ENCODE measurements at regions not wholly inside any gene's neighbourhood (a gene's known extent, or its start where the extent isn't known, plus 50 kb on each side); places are given as distances from the start of the nearest gene placed in this dataset.
"Not testable (repeated sequence)": the region's sequence is repeated elsewhere in the genome, so short reads cannot be mapped to it uniquely, and the experiment has no call there.

DNA sequence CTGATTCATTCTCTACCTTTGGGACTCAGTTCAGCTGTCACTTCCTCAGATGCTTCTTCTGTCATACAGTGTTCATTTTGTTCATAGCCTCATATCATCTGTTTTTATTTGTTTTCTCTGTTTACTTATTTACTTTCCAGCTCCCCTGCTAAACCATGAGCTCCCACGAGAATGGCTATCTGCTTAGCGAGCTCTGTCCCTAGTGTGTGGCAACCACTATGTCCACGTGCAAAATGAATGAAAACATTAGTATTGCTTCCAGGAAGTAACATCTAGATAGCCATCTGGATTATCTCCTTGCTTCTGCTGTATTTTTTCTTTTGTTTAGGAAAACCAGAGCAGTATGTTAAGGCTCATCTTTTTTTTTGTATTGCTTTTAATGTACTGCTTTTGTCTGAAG, 417.0 kb upstream of the SLC35B3 start:
- H3K4me3 ChIP-seq (ENCODE audit: low read depth, low read length), result no peak overlapping the region
- no peak overlapping the region for H2BK120ac ChIP-seq (ENCODE audit: insufficient read depth, low read length, poor library complexity)
- no peaks in the 10 kb centered on the region for H3K27me3 ChIP-seq (ENCODE audit: insufficient read depth, low read length)
- H2AFZ ChIP-seq (ENCODE audit: insufficient read depth, low read length, poor library complexity), result no peak overlapping the region
- no peak for DNase-seq
- no peaks in the 10 kb centered on the region for H3K36me3 ChIP-seq (ENCODE audit: control insufficient read depth in 1 of 2, insufficient read depth in 2 of 2, low read length in 2 of 2)
- WGBS (ENCODE audit: extremely low coverage, insufficient coverage, insufficient read length), result no CpG with 5 or more reads among the region's 3 CpGs
- no peak overlapping the region for H2BK12ac ChIP-seq (ENCODE audit: low read length)
- H4K12ac ChIP-seq (ENCODE audit: low read depth, low read length), result no peak overlapping the region
- no peak overlapping the region for H3K4ac ChIP-seq (ENCODE audit: low read depth, low read length)
- H3K79me1 ChIP-seq (ENCODE audit: low read length), result no peaks in the 10 kb centered on the region
- no peak overlapping the region for H3K14ac ChIP-seq (ENCODE audit: low read length)
- H4K91ac ChIP-seq (ENCODE audit: low read depth, low read length), result no peak overlapping the region
- H3K23ac ChIP-seq (ENCODE audit: low read length), result no peak overlapping the region
- no peaks in the 10 kb centered on the region for H3K9me3 ChIP-seq (ENCODE audit: insufficient read depth, low read depth, low read length)
- no peak overlapping the region for H3K9ac ChIP-seq (ENCODE audit: low read length)
- no peak overlapping the region for H3K4me2 ChIP-seq (ENCODE audit: low read length)
- H3K4me1 ChIP-seq (ENCODE audit: control insufficient read depth in 1 of 2, insufficient read depth in 2 of 2, low read length in 2 of 2), result no peaks in the 10 kb centered on the region
- no peak overlapping the region for H2BK5ac ChIP-seq (ENCODE audit: low read depth, low read length, poor library complexity)
- no peak overlapping the region for H4K8ac ChIP-seq (ENCODE audit: low read depth, low read length)
- H3K79me2 ChIP-seq (ENCODE audit: control insufficient read depth, insufficient read depth, low read length, poor library complexity), result no peaks in the 10 kb centered on the region
- no peak overlapping the region for H2AK5ac ChIP-seq (ENCODE audit: low read length)
- no peak overlapping the region for H3K27ac ChIP-seq (ENCODE audit: low read depth, low read length)
- no peak overlapping the region for H3K18ac ChIP-seq (ENCODE audit: low read length)

DNA sequence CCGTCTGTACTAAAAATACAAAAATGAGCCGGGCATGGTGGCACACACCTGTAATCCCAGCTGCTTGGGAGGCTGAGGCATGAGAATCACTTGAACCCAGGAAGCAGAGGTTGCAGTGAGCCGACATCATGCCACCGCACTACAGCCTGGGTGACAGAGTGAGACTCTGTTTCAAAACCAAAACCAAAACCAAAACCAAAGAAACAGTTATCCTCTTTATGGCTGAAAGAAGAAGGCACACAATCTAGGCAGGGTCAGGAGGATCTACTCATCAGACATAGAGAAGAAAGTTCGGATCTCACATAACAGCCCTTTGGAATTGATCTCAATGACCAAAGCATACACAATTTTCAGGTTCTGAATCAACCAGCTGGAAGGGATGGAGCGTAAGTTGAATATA, 411.3 kb upstream of the SLC35B3 start:
- not testable (repeated sequence) for H3K79me1 ChIP-seq (ENCODE audit: low read length); H4K91ac ChIP-seq (ENCODE audit: low read depth, low read length); H2BK12ac ChIP-seq (ENCODE audit: low read length); H3K18ac ChIP-seq (ENCODE audit: low read length); H2BK5ac ChIP-seq (ENCODE audit: low read depth, low read length, poor library complexity); H3K14ac ChIP-seq (ENCODE audit: low read length); H2AFZ ChIP-seq (ENCODE audit: insufficient read depth, low read length, poor library complexity); H3K4me3 ChIP-seq (ENCODE audit: low read depth, low read length); H4K8ac ChIP-seq (ENCODE audit: low read depth, low read length); DNase-seq; H4K12ac ChIP-seq (ENCODE audit: low read depth, low read length); H3K4me2 ChIP-seq (ENCODE audit: low read length); H3K36me3 ChIP-seq (ENCODE audit: control insufficient read depth in 1 of 2, insufficient read depth in 2 of 2, low read length in 2 of 2); H3K27me3 ChIP-seq (ENCODE audit: insufficient read depth, low read length); H3K79me2 ChIP-seq (ENCODE audit: control insufficient read depth, insufficient read depth, low read length, poor library complexity); H3K23ac ChIP-seq (ENCODE audit: low read length); H3K4ac ChIP-seq (ENCODE audit: low read depth, low read length); H3K9ac ChIP-seq (ENCODE audit: low read length); H3K27ac ChIP-seq (ENCODE audit: low read depth, low read length); H3K9me3 ChIP-seq (ENCODE audit: insufficient read depth, low read depth, low read length); H2AK5ac ChIP-seq (ENCODE audit: low read length); H2BK120ac ChIP-seq (ENCODE audit: insufficient read depth, low read length, poor library complexity); H3K4me1 ChIP-seq (ENCODE audit: control insufficient read depth in 1 of 2, insufficient read depth in 2 of 2, low read length in 2 of 2)
- no CpG with 5 or more reads among the region's 6 CpGs for WGBS (ENCODE audit: extremely low coverage, insufficient coverage, insufficient read length)

GRCh38 chr6:8845690-8846089, 410.3 kb upstream of the SLC35B3 start:
- no peak overlapping the region for H2AFZ ChIP-seq (ENCODE audit: insufficient read depth, low read length, poor library complexity)
- H4K8ac ChIP-seq (ENCODE audit: low read depth, low read length), result no peak overlapping the region
- DNase-seq, result no peak
- no peak overlapping the region for H2AK5ac ChIP-seq (ENCODE audit: low read length)
- H3K23ac ChIP-seq (ENCODE audit: low read length), result no peak overlapping the region
- no peak overlapping the region for H2BK120ac ChIP-seq (ENCODE audit: insufficient read depth, low read length, poor library complexity)
- H4K91ac ChIP-seq (ENCODE audit: low read depth, low read length), result no peak overlapping the region
- no peak overlapping the region for H4K12ac ChIP-seq (ENCODE audit: low read depth, low read length)
- no peak overlapping the region for H3K4me3 ChIP-seq (ENCODE audit: low read depth, low read length)
- no CpG with 5 or more reads among the region's 5 CpGs for WGBS (ENCODE audit: extremely low coverage, insufficient coverage, insufficient read length)
- H3K79me2 ChIP-seq (ENCODE audit: control insufficient read depth, insufficient read depth, low read length, poor library complexity), result no peaks in the 10 kb centered on the region
- no peaks in the 10 kb centered on the region for H3K79me1 ChIP-seq (ENCODE audit: low read length)
- no peak overlapping the region for H2BK5ac ChIP-seq (ENCODE audit: low read depth, low read length, poor library complexity)
- H3K14ac ChIP-seq (ENCODE audit: low read length), result no peak overlapping the region
- H3K9me3 ChIP-seq (ENCODE audit: insufficient read depth, low read depth, low read length), result no peaks in the 10 kb centered on the region
- no peak overlapping the region for H3K4ac ChIP-seq (ENCODE audit: low read depth, low read length)
- H3K18ac ChIP-seq (ENCODE audit: low read length), result no peak overlapping the region
- H3K27ac ChIP-seq (ENCODE audit: low read depth, low read length), result no peak overlapping the region
- H3K36me3 ChIP-seq (ENCODE audit: control insufficient read depth in 1 of 2, insufficient read depth in 2 of 2, low read length in 2 of 2), result no peaks in the 10 kb centered on the region
- H3K4me2 ChIP-seq (ENCODE audit: low read length), result no peak overlapping the region
- no peaks in the 10 kb centered on the region for H3K4me1 ChIP-seq (ENCODE audit: control insufficient read depth in 1 of 2, insufficient read depth in 2 of 2, low read length in 2 of 2)
- H3K9ac ChIP-seq (ENCODE audit: low read length), result no peak overlapping the region
- H3K27me3 ChIP-seq (ENCODE audit: insufficient read depth, low read length), result no peaks in the 10 kb centered on the region
- no peak overlapping the region for H2BK12ac ChIP-seq (ENCODE audit: low read length)

DNA sequence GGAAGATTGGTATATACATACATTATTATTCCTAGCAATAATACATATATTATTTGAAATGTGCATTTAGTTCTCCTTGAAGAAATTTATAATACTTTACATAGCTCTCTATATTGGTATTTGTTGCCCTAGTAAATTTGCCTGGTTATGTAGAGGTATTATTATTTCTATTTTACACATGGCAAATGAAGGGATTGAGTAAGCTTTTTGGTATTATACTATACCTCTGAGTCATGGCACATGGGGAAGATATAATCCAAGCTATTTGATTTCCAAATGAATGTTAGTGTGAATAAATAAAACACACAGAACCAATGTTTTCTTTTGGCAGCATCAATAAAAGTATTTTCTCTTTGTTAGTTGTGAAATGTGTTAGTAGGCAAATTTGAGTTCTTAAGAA, 409.6 kb upstream of the SLC35B3 start:
- H3K36me3 ChIP-seq (ENCODE audit: control insufficient read depth in 1 of 2, insufficient read depth in 2 of 2, low read length in 2 of 2), result no peaks in the 10 kb centered on the region
- no peaks in the 10 kb centered on the region for H3K79me1 ChIP-seq (ENCODE audit: low read length)
- H3K4ac ChIP-seq (ENCODE audit: low read depth, low read length), result no peak overlapping the region
- H3K14ac ChIP-seq (ENCODE audit: low read length), result no peak overlapping the region
- no peaks in the 10 kb centered on the region for H3K79me2 ChIP-seq (ENCODE audit: control insufficient read depth, insufficient read depth, low read length, poor library complexity)
- H3K4me2 ChIP-seq (ENCODE audit: low read length), result no peak overlapping the region
- H2AK5ac ChIP-seq (ENCODE audit: low read length), result no peak overlapping the region
- no peak overlapping the region for H3K9ac ChIP-seq (ENCODE audit: low read length)
- no peak overlapping the region for H4K8ac ChIP-seq (ENCODE audit: low read depth, low read length)
- no peak overlapping the region for H3K27ac ChIP-seq (ENCODE audit: low read depth, low read length)
- no peak overlapping the region for H2BK12ac ChIP-seq (ENCODE audit: low read length)
- H3K27me3 ChIP-seq (ENCODE audit: insufficient read depth, low read length), result no peaks in the 10 kb centered on the region
- no peak overlapping the region for H4K12ac ChIP-seq (ENCODE audit: low read depth, low read length)
- no peak overlapping the region for H3K23ac ChIP-seq (ENCODE audit: low read length)
- no peak overlapping the region for H3K18ac ChIP-seq (ENCODE audit: low read length)
- H2BK5ac ChIP-seq (ENCODE audit: low read depth, low read length, poor library complexity), result no peak overlapping the region
- H3K9me3 ChIP-seq (ENCODE audit: insufficient read depth, low read depth, low read length), result no peaks in the 10 kb centered on the region
- H3K4me1 ChIP-seq (ENCODE audit: control insufficient read depth in 1 of 2, insufficient read depth in 2 of 2, low read length in 2 of 2), result no peaks in the 10 kb centered on the region
- no peak overlapping the region for H2BK120ac ChIP-seq (ENCODE audit: insufficient read depth, low read length, poor library complexity)
- H2AFZ ChIP-seq (ENCODE audit: insufficient read depth, low read length, poor library complexity), result no peak overlapping the region
- DNase-seq, result no peak
- no peak overlapping the region for H4K91ac ChIP-seq (ENCODE audit: low read depth, low read length)
- H3K4me3 ChIP-seq (ENCODE audit: low read depth, low read length), result no peak overlapping the region

DNA sequence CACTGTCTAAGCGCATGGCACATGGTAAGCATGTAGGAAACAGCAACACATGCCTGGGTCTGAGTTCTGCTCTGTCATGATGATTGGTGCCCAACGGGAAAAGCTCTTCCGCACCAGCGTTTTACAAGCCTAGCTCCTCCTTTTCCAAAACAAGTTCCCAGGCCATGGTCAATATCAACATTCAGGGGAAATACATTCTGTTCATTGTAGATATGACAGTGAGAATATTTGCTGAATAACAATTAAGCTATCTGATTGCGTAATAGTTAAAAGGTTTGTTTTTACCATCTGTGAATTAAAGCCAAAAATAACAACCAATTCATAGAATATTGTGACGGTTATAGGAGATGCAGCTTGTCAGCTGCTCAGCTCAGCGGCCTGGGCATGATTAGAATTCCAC, 404.3 kb upstream of the SLC35B3 start:
- Histone ChIP-seq H3K79me1 (ENCODE audit: low read length) (no peaks in the 10 kb centered on the region), H3K4me1 (ENCODE audit: control insufficient read depth in 1 of 2, insufficient read depth in 2 of 2, low read length in 2 of 2) (no peaks in the 10 kb centered on the region), H4K91ac (ENCODE audit: low read depth, low read length) (no peak overlapping the region), H2AFZ (ENCODE audit: insufficient read depth, low read length, poor library complexity) (no peak overlapping the region), H3K14ac (ENCODE audit: low read length) (no peak overlapping the region), H4K12ac (ENCODE audit: low read depth, low read length) (no peak overlapping the region), H3K9me3 (ENCODE audit: insufficient read depth, low read depth, low read length) (no peaks in the 10 kb centered on the region), H2BK120ac (ENCODE audit: insufficient read depth, low read length, poor library complexity) (no peak overlapping the region), H2AK5ac (ENCODE audit: low read length) (no peak overlapping the region), H2BK5ac (ENCODE audit: low read depth, low read length, poor library complexity) (no peak overlapping the region), H3K36me3 (ENCODE audit: control insufficient read depth in 1 of 2, insufficient read depth in 2 of 2, low read length in 2 of 2) (no peaks in the 10 kb centered on the region), H3K27ac (ENCODE audit: low read depth, low read length) (no peak overlapping the region), H3K4ac (ENCODE audit: low read depth, low read length) (no peak overlapping the region), H3K4me3 (ENCODE audit: low read depth, low read length) (no peak overlapping the region), H3K79me2 (ENCODE audit: control insufficient read depth, insufficient read depth, low read length, poor library complexity) (no peaks in the 10 kb centered on the region), H4K8ac (ENCODE audit: low read depth, low read length) (no peak overlapping the region), H2BK12ac (ENCODE audit: low read length) (no peak overlapping the region), H3K27me3 (ENCODE audit: insufficient read depth, low read length) (no peaks in the 10 kb centered on the region), H3K23ac (ENCODE audit: low read length) (no peak overlapping the region), H3K4me2 (ENCODE audit: low read length) (no peak overlapping the region), H3K9ac (ENCODE audit: low read length) (no peak overlapping the region), H3K18ac (ENCODE audit: low read length) (no peak overlapping the region)
- WGBS (ENCODE audit: extremely low coverage, insufficient coverage, insufficient read length), result no CpG with 5 or more reads among the region's 7 CpGs
- DNase-seq, result peak in 1 of 2 donors; percentile 15
